ENCODE measurements at regions not wholly inside any gene's neighbourhood (a gene's known extent, or its start where the extent isn't known, plus 50 kb on each side); places are given as distances from the start of the nearest gene placed in this dataset.
A peak's percentile ranks its signal among the peaks of the same experiment; 100 is the strongest.

GRCh38 chr7:41135511-41135910, 567.4 kb downstream of the INHBA start:
- no peak for DNase-seq (ENCODE audit: low read depth)

GRCh38 chr7:41134300-41135255, 568.3 kb downstream of the INHBA start:
- DNase-seq (ENCODE audit: low read depth) = peak; percentile 68

- DNase-seq (ENCODE audit: low read depth) = no peak
Observed at GRCh38 chr7:41133690-41134299, 569.1 kb downstream of the INHBA start.

- DNase-seq (ENCODE audit: low read depth) = no peak
Observed at GRCh38 chr7:41131956-41132355, 570.9 kb downstream of the INHBA start.

GRCh38 chr7:41130561-41131236, 572.2 kb downstream of the INHBA start:
- DNase-seq (ENCODE audit: low read depth) = no peak

- no peak for DNase-seq (ENCODE audit: low read depth)
Observed at GRCh38 chr7:41130086-41130485, 572.8 kb downstream of the INHBA start.

GRCh38 chr7:41125343-41125742, 577.5 kb downstream of the INHBA start:
- no peak for DNase-seq (ENCODE audit: low read depth)

GRCh38 chr7:41122256-41122987, 580.5 kb downstream of the INHBA start:
- DNase-seq (ENCODE audit: low read depth) = peak; percentile 50

- DNase-seq (ENCODE audit: low read depth) = no peak
Observed at GRCh38 chr7:41121228-41121627, 581.7 kb downstream of the INHBA start.

- DNase-seq (ENCODE audit: low read depth) = no peak
Observed at GRCh38 chr7:41118486-41118885, 584.4 kb downstream of the INHBA start.

GRCh38 chr7:41117431-41117830, 585.5 kb downstream of the INHBA start:
- no peak for DNase-seq (ENCODE audit: low read depth)

- peak; percentile 84 for DNase-seq (ENCODE audit: low read depth)
Observed at GRCh38 chr7:41116817-41117216, 586.1 kb downstream of the INHBA start.

GRCh38 chr7:41116337-41116736, 586.6 kb downstream of the INHBA start:
- DNase-seq (ENCODE audit: low read depth) = peak; percentile 58

GRCh38 chr7:41114691-41115090, 588.2 kb downstream of the INHBA start:
- DNase-seq (ENCODE audit: low read depth) = no peak

GRCh38 chr7:41114131-41114530, 588.8 kb downstream of the INHBA start:
- DNase-seq (ENCODE audit: low read depth) = no peak

- DNase-seq (ENCODE audit: low read depth) = no peak
Observed at GRCh38 chr7:41113719-41114118, 589.2 kb downstream of the INHBA start.

- peak; percentile 80 for DNase-seq (ENCODE audit: low read depth)
Observed at GRCh38 chr7:41110186-41110585, 592.7 kb downstream of the INHBA start.

GRCh38 chr7:41108821-41109220, 594.1 kb downstream of the INHBA start:
- DNase-seq (ENCODE audit: low read depth) = no peak

GRCh38 chr7:41107938-41108448, 594.9 kb downstream of the INHBA start:
- peak; percentile 91 for DNase-seq (ENCODE audit: low read depth)

- DNase-seq (ENCODE audit: low read depth) = peak; percentile 94
Observed at GRCh38 chr7:41107330-41107937, 595.5 kb downstream of the INHBA start.

GRCh38 chr7:41104631-41105030, 598.3 kb downstream of the INHBA start:
- DNase-seq (ENCODE audit: low read depth) = peak; percentile 22
